ENCODE measurements at regions not wholly inside any gene's neighbourhood (a gene's known extent, or its start where the extent isn't known, plus 50 kb on each side); places are given as distances from the start of the nearest gene placed in this dataset.
"Not testable (repeated sequence)": the region's sequence is repeated elsewhere in the genome, so short reads cannot be mapped to it uniquely, and the experiment has no call there.

GRCh38 chrX:71822314-71822713, 59.2 kb downstream of the CXorf49B start:
- DNase-seq (ENCODE audit: low read depth in 2 of 2): not testable (repeated sequence)

GRCh38 chrX:71823391-71824057, 60.4 kb downstream of the CXorf49B start:
- no peak for DNase-seq (ENCODE audit: low read depth in 2 of 2)

- no peak for DNase-seq (ENCODE audit: low read depth in 2 of 2)
Observed at GRCh38 chrX:71828086-71828485, 64.9 kb downstream of the CXorf49B start.

GRCh38 chrX:71838092-71838491, 72.6 kb upstream of the NHSL2 start:
- not testable (repeated sequence) for DNase-seq (ENCODE audit: low read depth in 2 of 2)

- DNase-seq (ENCODE audit: low read depth in 2 of 2): no peak
Observed at GRCh38 chrX:71846429-71846828, 64.2 kb upstream of the NHSL2 start.

- DNase-seq (ENCODE audit: low read depth in 2 of 2): no peak
Observed at GRCh38 chrX:71852182-71852581, 58.5 kb upstream of the NHSL2 start.

- DNase-seq (ENCODE audit: low read depth in 2 of 2): peak in 1 of 2 donors; percentile 1
Observed at GRCh38 chrX:71859637-71860036, 51.0 kb upstream of the NHSL2 start.
